ENCODE measurements at regions not wholly inside any gene's neighbourhood (a gene's known extent, or its start where the extent isn't known, plus 50 kb on each side); places are given as distances from the start of the nearest gene placed in this dataset.

DNA sequence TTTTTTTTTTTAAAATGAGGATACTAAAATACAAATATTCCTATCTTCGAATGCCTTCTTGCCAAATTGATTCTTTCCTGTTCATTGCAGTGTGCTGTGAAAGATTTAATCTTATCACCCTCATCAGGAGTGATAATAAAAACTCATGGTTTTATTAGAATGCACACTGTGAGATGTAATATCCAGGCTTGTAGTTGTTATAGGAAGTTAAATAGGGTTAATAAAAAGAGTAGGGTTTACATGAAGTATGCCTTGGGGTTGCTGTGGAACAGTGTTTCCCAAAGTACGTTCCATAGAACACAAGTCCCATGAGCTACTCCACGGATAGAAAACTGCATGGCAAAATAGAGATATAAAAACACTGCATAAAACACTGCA, 191.9 kb downstream of the SPP2 start:
- Histone ChIP-seq H3K9ac (ENCODE audit: extremely low read depth, insufficient read length, low read length) (no peak overlapping the region), H3K23me2 (ENCODE audit: insufficient read length, low read depth, low read length, poor library complexity, severe bottlenecking) (no peaks in the 10 kb centered on the region), H3K4ac (ENCODE audit: low read depth, low read length) (no peak overlapping the region), H3K23ac (ENCODE audit: insufficient read length, low read depth, low read length) (no peak overlapping the region), H3K79me1 (ENCODE audit: insufficient read depth, low read depth, low read length, poor library complexity, severe bottlenecking) (no peaks in the 10 kb centered on the region), H3K27me3 (ENCODE audit: insufficient read depth, low read length) (no peaks in the 10 kb centered on the region), H3K4me2 (ENCODE audit: insufficient read depth, insufficient read length, low read length) (no peak overlapping the region), H2BK5ac (ENCODE audit: insufficient read length, low read length) (no peak overlapping the region), H3K4me1 (ENCODE audit: insufficient read depth, low read length) (no peaks in the 10 kb centered on the region), H2BK120ac (ENCODE audit: low read depth, low read length, poor library complexity, severe bottlenecking) (no peak overlapping the region), H4K8ac (replicated peaks; ENCODE audit: insufficient read length, low read depth, low read length) (no peak overlapping the region), H2BK20ac (ENCODE audit: low read depth, low read length, poor library complexity, severe bottlenecking) (no peak overlapping the region), H3K14ac (ENCODE audit: insufficient read depth, low read length) (no peak overlapping the region), H4K20me1 (ENCODE audit: control insufficient read depth, insufficient read depth, insufficient read length) (no peaks in the 10 kb centered on the region), H4K5ac (ENCODE audit: insufficient read length, low read depth, low read length) (no peak overlapping the region), H3K56ac (ENCODE audit: insufficient read length, low read depth, low read length) (no peak overlapping the region), H2BK15ac (ENCODE audit: low read depth, low read length) (no peak overlapping the region), H3K79me2 (ENCODE audit: insufficient read depth, low read length) (no peaks in the 10 kb centered on the region), H3T11ph (ENCODE audit: low read length) (no peak overlapping the region), H3K18ac (ENCODE audit: insufficient read length, low read depth, low read length) (no peak overlapping the region), H3K27ac (ENCODE audit: insufficient read length, low read depth, low read length) (no peak overlapping the region), H4K91ac (ENCODE audit: insufficient read length, low read depth, low read length) (no peak overlapping the region), H3K9me3 (ENCODE audit: control insufficient read depth, low read depth, low read length) (peaks cover 4% of the 10 kb centered on the region), H2AFZ (ENCODE audit: low read length) (no peak overlapping the region), H2BK12ac (ENCODE audit: insufficient read length, low read depth, low read length) (no peak overlapping the region), H2AK5ac (ENCODE audit: insufficient read length, low read length) (no peak overlapping the region)
- Mint-ChIP-seq H3K36me3 (ENCODE audit: insufficient read depth in 1 of 3, low read depth in 3 of 3) (peaks cover 0 to 23% (median 1%) of the 10 kb centered on the region in 3 experiments; a peak in 2 of 7 replicates), H3K27ac (no peak overlapping the region), H3K4me1 (0 out of 4 replicates have a peak, but pooled peaks cover 0 to 4% of the 10 kb centered on the region in 2 experiments), H3K4me3 (no peak overlapping the region), H3K27me3 (ENCODE audit: low read depth) (no peaks in the 10 kb centered on the region; the same call in none of the 2 replicates), H3K9me3 (peaks cover 11 to 20% of the 10 kb centered on the region in 2 experiments)
- DNase-seq = no peak
- TF ChIP-seq, protein P1, sequence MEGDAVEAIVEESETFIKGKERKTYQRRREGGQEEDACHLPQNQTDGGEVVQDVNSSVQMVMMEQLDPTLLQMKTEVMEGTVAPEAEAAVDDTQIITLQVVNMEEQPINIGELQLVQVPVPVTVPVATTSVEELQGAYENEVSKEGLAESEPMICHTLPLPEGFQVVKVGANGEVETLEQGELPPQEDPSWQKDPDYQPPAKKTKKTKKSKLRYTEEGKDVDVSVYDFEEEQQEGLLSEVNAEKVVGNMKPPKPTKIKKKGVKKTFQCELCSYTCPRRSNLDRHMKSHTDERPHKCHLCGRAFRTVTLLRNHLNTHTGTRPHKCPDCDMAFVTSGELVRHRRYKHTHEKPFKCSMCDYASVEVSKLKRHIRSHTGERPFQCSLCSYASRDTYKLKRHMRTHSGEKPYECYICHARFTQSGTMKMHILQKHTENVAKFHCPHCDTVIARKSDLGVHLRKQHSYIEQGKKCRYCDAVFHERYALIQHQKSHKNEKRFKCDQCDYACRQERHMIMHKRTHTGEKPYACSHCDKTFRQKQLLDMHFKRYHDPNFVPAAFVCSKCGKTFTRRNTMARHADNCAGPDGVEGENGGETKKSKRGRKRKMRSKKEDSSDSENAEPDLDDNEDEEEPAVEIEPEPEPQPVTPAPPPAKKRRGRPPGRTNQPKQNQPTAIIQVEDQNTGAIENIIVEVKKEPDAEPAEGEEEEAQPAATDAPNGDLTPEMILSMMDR (conservative IDR thresholded peaks at IDR 0.05) = no peak
- no CpG with 5 or more reads among the region's 3 CpGs for WGBS (ENCODE audit: extremely low coverage, insufficient read length, low lambda C conversion rate)

Data from H9 (cell line).